Progenitor cell of endocrine pancreas (in vitro differentiated cells): ENCODE measurements at regions not wholly inside any gene's neighbourhood (a gene's known extent, or its start where the extent isn't known, plus 50 kb on each side); places are given as distances from the start of the nearest gene placed in this dataset.

Source experiments
- DNase-seq: peaks from one replicate; pipeline ENCODE4 v3.0.0; 2021; ENCODE audit warnings: low spot score; ENCODE audit not compliant: unreplicated experiment
- H3K27ac Mint-ChIP-seq: 2 replicates; pipeline ENCODE4 v1.8.0; 2021; ENCODE audit warnings: mild to moderate bottlenecking, moderate library complexity, mixed read lengths
- H3K27me3 Mint-ChIP-seq: 2 replicates; pipeline ENCODE4 v1.8.0; 2021; ENCODE audit warnings: mixed read lengths
- H3K36me3 Mint-ChIP-seq: 2 replicates; pipeline ENCODE4 v1.8.0; 2022; ENCODE audit warnings: mixed read lengths; ENCODE audit not compliant: insufficient read depth
- H3K4me1 Mint-ChIP-seq: 2 replicates; pipeline ENCODE4 v1.8.0; 2021; ENCODE audit warnings: low read depth, mixed read lengths
- H3K4me3 Mint-ChIP-seq: 2 replicates; pipeline ENCODE4 v1.8.0; 2021; ENCODE audit warnings: low read depth, mild to moderate bottlenecking, moderate library complexity, mixed read lengths
- H3K9me3 Mint-ChIP-seq: 2 replicates; pipeline ENCODE4 v1.8.0; 2021; ENCODE audit warnings: low read depth, mixed read lengths
- TF ChIP-seq, protein P1 (sequence below): fragments of 200-600 bp; sonication (generic); IDR thresholded peaks from one replicate; pipeline ENCODE4 v1.5.0; 2021; ENCODE audit warnings: antibody characterized with exemption, mild to moderate bottlenecking; ENCODE audit not compliant: unreplicated experiment

DNA sequence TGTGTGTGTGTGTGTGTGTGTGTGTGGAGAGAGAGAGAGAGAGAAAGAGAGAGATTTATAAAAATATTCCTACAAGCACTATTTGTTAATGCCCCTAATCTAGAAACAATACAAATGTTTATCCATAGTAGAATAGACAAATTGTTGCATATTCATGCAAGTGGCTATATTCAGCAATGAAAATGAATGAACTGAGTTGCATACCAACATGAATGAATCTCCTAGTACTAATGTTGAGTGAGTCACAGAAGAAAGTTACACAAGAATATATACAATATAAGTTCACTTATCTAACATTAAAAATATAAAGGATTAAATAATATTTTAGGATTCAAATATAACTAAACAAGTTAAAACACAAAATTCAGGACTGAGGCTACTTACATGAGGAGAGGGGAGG is 456.8 kb upstream of the AMOT start:
- H3K27ac Mint-ChIP-seq, result no peak overlapping the region
- H3K4me3 Mint-ChIP-seq, result no peak overlapping the region
- H3K36me3 Mint-ChIP-seq, result peaks cover 2% of the 10 kb centered on the region
- no peaks in the 10 kb centered on the region for H3K27me3 Mint-ChIP-seq
- peaks cover 10% of the 10 kb centered on the region for H3K4me1 Mint-ChIP-seq
- no peak for DNase-seq
- TF ChIP-seq, protein P1, sequence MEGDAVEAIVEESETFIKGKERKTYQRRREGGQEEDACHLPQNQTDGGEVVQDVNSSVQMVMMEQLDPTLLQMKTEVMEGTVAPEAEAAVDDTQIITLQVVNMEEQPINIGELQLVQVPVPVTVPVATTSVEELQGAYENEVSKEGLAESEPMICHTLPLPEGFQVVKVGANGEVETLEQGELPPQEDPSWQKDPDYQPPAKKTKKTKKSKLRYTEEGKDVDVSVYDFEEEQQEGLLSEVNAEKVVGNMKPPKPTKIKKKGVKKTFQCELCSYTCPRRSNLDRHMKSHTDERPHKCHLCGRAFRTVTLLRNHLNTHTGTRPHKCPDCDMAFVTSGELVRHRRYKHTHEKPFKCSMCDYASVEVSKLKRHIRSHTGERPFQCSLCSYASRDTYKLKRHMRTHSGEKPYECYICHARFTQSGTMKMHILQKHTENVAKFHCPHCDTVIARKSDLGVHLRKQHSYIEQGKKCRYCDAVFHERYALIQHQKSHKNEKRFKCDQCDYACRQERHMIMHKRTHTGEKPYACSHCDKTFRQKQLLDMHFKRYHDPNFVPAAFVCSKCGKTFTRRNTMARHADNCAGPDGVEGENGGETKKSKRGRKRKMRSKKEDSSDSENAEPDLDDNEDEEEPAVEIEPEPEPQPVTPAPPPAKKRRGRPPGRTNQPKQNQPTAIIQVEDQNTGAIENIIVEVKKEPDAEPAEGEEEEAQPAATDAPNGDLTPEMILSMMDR, result no peak
- H3K9me3 Mint-ChIP-seq, result peaks cover 6% of the 10 kb centered on the region

DNA sequence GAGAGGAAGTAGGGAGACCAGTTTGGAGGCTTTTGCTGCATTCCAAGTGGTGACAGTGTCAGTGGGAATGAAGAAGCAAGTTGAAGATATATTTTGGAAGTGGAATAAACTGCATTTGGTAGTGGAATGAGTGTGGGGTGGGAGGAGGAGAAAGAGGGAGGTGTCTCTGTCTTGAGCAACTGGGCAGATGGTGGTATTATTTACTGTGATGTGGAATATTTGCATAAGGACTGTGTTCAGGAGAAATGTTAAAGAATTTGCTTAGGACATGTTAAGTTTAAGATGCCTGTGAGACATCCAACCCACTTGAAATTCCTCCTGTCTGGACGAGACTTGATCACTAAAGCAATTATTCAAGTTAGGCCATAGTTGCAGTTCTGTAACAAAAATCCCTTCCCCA is 448.9 kb upstream of the AMOT start:
- TF ChIP-seq, protein P1, result no peak
- no peak overlapping the region for H3K4me3 Mint-ChIP-seq
- H3K27ac Mint-ChIP-seq, result no peak overlapping the region
- DNase-seq, result no peak
- no peaks in the 10 kb centered on the region for H3K27me3 Mint-ChIP-seq
- H3K9me3 Mint-ChIP-seq, result no peaks in the 10 kb centered on the region
- H3K36me3 Mint-ChIP-seq, result no peaks in the 10 kb centered on the region
- peaks cover 6% of the 10 kb centered on the region for H3K4me1 Mint-ChIP-seq

DNA sequence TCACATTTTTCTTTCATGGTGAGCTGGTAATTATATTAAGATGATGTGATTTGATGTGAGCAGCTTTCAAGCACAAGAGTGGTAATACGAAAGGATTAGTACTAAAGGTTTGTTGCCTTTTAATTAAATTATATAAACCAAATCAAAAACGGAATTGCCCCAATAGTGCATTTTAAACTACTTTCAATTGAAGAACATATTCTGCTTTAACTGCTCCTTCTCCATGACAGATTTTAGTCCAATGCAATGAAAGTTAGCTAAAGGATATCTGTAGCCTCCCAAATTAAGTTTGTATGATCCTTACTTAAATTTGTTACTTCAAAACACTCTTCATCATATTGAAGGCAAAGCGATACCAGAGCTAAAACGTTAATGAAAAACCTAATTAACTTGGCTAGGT is 447.1 kb upstream of the AMOT start:
- no peaks in the 10 kb centered on the region for H3K36me3 Mint-ChIP-seq
- TF ChIP-seq, protein P1, result no peak
- H3K27me3 Mint-ChIP-seq, result no peaks in the 10 kb centered on the region
- H3K4me3 Mint-ChIP-seq, result no peak overlapping the region
- H3K9me3 Mint-ChIP-seq, result no peaks in the 10 kb centered on the region
- H3K27ac Mint-ChIP-seq, result no peak overlapping the region
- no peak for DNase-seq
- H3K4me1 Mint-ChIP-seq, result peaks cover 6% of the 10 kb centered on the region

DNA sequence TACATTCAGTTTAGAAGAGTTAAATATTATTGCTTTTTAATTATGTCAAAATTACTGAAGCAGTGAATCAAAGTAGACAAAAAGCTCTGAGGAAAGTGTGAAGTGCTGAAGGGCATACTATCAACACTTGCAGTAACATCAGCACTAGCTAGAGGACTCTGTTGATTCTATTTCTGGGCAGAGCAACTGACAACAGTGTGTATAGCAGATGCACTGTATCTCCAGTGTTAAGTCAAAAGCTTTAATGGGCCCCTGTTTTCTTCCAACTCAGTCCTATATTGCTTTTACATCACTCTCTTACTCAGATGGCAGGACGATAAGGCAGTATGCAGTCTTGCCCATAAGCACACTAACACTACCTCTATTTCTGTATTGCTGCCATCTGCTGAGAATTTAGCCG is 435.2 kb upstream of the AMOT start:
- no peak overlapping the region for H3K27ac Mint-ChIP-seq
- no peaks in the 10 kb centered on the region for H3K27me3 Mint-ChIP-seq
- no peaks in the 10 kb centered on the region for H3K36me3 Mint-ChIP-seq

DNA sequence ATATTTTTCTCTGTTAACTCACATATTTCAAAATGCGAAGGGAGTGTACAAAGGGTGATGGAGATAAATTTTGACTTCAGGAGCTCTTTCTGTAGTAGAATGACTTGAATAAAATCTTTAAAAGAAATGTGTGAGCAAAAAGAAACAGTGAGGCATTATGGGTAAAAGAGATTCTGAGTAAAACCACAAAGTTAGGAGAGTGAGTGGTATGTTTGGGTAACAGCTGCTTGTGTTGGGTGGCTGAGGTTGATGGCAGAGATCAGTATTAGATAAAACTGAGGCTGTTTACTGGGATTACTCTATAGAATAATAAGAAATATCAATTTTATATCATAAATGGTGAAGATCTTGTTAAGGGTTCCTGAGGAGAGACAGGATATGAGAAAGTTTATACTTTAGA is 434.2 kb upstream of the AMOT start:
- TF ChIP-seq, protein P1, result no peak

More for the DNA sequence above, 435.2 kb upstream of the AMOT start:
- TF ChIP-seq, protein P1, result no peak
- Mint-ChIP-seq H3K4me1 (no peaks in the 10 kb centered on the region), H3K9me3 (no peaks in the 10 kb centered on the region), H3K4me3 (no peak overlapping the region)
- no peak for DNase-seq

More for the DNA sequence above, 434.2 kb upstream of the AMOT start:
- Mint-ChIP-seq H3K27ac (no peak overlapping the region), H3K4me1 (no peaks in the 10 kb centered on the region), H3K36me3 (no peaks in the 10 kb centered on the region), H3K4me3 (no peak overlapping the region), H3K9me3 (no peaks in the 10 kb centered on the region), H3K27me3 (no peaks in the 10 kb centered on the region)
- DNase-seq, result no peak
